GM19455 (cell line): ENCODE measurements at regions not wholly inside any gene's neighbourhood (a gene's known extent, or its start where the extent isn't known, plus 50 kb on each side); places are given as distances from the start of the nearest gene placed in this dataset.

Experiments used
- ATAC-seq: cut with Tn5 transposase; IDR thresholded peaks from one replicate; pipeline ENCODE4 v1.9.1; 2021; ENCODE audit not compliant: unreplicated experiment

- no peak for ATAC-seq
These were observed 2022.2 kb downstream of the MAT2B start for GRCh38 chr5:165527577-165527976.

GRCh38 chr5:165538065-165538464, 2032.6 kb downstream of the MAT2B start:
- ATAC-seq = no peak

GRCh38 chr5:165559645-165560044, 2054.2 kb downstream of the MAT2B start:
- no peak for ATAC-seq

- ATAC-seq = no peak
These were observed 2055.2 kb downstream of the MAT2B start for GRCh38 chr5:165560648-165561047.

- ATAC-seq = no peak
These were observed 2060.5 kb downstream of the MAT2B start for GRCh38 chr5:165565911-165566310.

- no peak for ATAC-seq
These were observed 2064.1 kb downstream of the MAT2B start for GRCh38 chr5:165569551-165569950.

GRCh38 chr5:165573445-165573844, 2068.0 kb downstream of the MAT2B start:
- no peak for ATAC-seq

GRCh38 chr5:165574100-165574499, 2068.7 kb downstream of the MAT2B start:
- no peak for ATAC-seq

GRCh38 chr5:165576678-165577275, 2071.4 kb downstream of the MAT2B start:
- ATAC-seq = no peak

GRCh38 chr5:165579911-165580310, 2074.5 kb downstream of the MAT2B start:
- ATAC-seq = no peak

- ATAC-seq = no peak
These were observed 2089.3 kb downstream of the MAT2B start for GRCh38 chr5:165594693-165595092.

GRCh38 chr5:165602529-165602928, 2097.1 kb downstream of the MAT2B start:
- ATAC-seq = no peak

- ATAC-seq = no peak
These were observed 2101.6 kb downstream of the MAT2B start for GRCh38 chr5:165607026-165607425.

- ATAC-seq = no peak
These were observed 2104.5 kb downstream of the MAT2B start for GRCh38 chr5:165609871-165610270.

- ATAC-seq = no peak
These were observed 2111.3 kb downstream of the MAT2B start for GRCh38 chr5:165616490-165617405.

GRCh38 chr5:165617491-165617890, 2112.1 kb downstream of the MAT2B start:
- no peak for ATAC-seq

GRCh38 chr5:165620394-165620793, 2115.0 kb downstream of the MAT2B start:
- ATAC-seq = no peak

GRCh38 chr5:165622864-165623536, 2117.6 kb downstream of the MAT2B start:
- no peak for ATAC-seq

GRCh38 chr5:165624166-165624946, 2118.9 kb downstream of the MAT2B start:
- no peak for ATAC-seq

- no peak for ATAC-seq
These were observed 2120.7 kb downstream of the MAT2B start for GRCh38 chr5:165626161-165626560.

GRCh38 chr5:165627548-165628170, 2122.2 kb downstream of the MAT2B start:
- ATAC-seq = no peak
